HG03521 (cell line): ENCODE measurements at regions not wholly inside any gene's neighbourhood (a gene's known extent, or its start where the extent isn't known, plus 50 kb on each side); places are given as distances from the start of the nearest gene placed in this dataset.
"Not testable (repeated sequence)": the region's sequence is repeated elsewhere in the genome, so short reads cannot be mapped to it uniquely, and the experiment has no call there.

ENCODE experiments used
- ATAC-seq: cut with Tn5 transposase; IDR thresholded peaks from one replicate; pipeline ENCODE4 v1.9.1; 2021; ENCODE audit warnings: mild to moderate bottlenecking, moderate library complexity; ENCODE audit not compliant: unreplicated experiment

DNA sequence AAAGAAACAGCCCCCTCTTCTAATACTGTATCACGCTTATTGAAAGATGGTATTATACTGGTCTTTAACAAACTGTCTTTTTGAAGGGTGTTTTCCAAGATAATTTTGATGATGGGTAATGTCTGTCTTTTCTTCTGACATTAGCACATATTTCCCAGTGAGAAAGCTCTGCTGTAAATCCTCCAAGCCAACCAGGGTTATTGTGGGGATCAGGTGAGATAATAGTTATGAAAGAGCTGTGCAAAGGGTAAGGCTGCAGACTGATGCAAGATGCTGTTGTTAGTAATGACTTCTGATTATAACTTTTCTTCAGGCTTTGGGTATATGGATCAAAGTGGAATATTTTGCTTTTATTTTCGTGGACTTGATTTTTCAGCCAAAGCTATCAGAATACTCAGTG lies 581.7 kb downstream of the REEP3 start:
- ATAC-seq, result no peak

DNA sequence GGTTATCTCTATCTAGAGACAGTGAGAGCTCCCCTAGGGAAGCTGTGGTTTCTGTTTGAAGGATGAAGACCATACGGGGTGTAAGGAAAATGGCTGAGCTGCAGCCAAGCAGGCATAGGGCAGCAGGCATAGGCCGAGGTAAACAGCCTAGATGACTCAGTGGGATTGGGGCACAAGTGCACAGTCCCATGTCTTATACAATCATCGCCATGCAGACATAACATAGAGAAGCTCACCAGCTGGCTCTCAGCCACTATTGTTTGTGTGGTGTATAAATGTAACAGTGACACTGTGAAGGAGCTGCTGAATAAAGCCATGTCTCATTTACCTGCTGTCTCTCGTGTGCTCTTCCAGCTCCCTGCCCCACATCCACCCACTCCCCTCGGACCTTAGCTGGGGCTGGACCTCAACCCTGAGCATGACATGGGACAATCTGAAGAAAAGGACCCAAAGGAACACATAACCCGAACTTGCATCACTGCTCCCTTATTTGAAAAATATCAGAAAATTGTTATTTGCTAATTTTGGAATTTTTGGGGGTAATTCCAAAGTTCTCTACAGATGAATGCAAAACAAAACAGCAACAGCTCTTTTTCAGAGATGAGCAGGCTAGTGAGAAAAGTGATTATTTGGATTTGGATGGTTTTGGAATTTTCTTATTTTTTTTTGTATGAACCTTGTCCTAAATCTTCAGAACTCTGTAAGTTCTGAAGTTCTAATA lies 582.7 kb downstream of the REEP3 start:
- ATAC-seq, result no peak

DNA sequence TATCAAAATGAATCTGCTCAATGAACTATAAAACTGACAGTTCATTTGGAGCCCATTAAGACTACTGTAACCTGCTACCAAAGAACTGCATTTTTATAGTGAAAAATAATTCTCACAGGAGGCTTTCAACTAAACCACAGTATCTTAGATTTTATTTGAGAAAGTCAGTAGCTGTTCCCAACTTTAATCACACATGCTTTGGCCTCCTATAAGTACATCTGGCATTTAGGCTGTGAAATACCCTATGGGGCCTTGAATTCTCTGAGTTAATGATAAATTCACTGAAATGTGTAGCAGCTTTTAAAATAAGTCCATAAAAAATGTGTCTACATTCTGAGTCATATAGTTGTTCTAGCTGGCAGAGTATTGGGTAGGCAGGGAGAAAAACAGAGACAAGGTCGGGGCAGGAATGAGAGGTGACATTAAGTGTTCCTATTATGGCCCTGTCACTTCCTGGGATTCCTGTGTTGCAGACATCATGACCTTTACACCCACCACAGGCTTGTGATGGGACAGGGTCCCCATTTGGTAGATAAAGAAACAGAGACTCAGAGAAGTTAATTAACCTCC lies 588.8 kb downstream of the REEP3 start:
- no peak for ATAC-seq

DNA sequence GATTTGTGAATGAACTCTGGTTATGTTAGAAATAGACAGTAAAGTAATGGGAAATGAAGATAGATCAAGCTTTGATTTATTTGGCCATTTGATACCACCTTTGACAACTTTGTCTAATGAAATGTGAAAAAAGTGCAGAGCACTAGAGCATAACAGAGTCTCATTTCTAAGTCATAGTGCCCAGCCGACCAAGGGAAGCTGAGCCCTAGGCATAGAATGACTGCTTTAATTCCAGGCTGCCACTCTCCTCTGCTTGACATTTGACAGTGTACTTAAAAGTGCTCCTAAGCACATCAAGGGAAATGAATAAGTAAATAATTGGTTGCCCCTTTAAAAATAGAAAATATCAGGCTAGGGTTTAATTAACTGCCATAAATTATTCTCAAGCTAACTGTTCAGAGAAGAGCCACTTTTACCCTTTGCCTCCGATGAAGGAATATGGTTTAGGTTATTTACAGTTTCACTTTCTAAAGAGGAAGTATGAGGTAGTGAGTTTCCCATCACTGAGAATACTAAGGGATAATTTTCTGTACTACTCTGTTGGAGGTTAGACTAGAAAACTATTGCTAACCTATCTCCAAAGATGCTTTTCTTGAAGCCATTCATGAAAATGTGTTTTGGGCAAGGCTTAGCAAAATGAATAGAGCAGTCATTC lies 591.6 kb downstream of the REEP3 start:
- ATAC-seq, result no peak

DNA sequence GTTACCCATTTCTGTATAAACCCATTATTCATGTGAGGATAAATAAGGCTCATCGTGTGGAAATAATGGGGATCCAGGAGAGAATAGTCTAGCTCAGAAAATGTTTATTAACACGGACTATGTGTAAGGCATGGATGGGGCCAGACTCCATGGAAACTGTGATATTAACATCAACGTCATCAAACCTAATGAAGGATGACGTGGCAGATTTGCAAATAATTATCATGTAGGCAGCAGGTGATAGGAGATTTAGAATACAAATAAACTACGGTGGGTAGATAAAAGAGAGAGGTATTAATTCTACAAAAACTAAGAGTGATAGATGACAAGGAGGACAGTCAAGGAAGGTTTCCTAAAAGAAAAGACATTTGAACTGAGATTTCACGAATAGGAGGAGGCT lies 592.2 kb downstream of the REEP3 start:
- no peak for ATAC-seq

GRCh38 chr10:64113792-64114191 lies 592.6 kb downstream of the REEP3 start:
- no peak for ATAC-seq

GRCh38 chr10:64115471-64115870 lies 594.3 kb downstream of the REEP3 start:
- no peak for ATAC-seq

GRCh38 chr10:64115908-64116643 lies 594.9 kb downstream of the REEP3 start:
- no peak for ATAC-seq

DNA sequence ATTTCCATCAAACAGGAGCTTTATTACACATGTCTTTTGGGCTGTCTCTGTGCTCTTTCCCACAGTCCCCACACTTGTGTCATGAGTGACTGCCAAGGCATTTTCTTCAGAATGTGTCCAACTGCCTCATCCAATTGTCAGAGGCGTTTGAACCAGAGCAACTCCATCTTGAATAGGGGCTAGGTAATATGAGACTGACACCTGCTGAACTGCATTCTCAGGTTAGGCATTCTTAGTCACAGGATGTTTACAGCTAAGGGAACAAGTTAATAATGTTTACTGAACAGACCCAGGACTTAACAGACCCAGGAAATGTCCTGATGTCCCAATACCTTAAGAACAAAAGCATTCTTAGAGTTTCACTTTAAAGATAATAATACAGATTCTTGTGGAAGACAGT lies 595.5 kb downstream of the REEP3 start:
- no peak for ATAC-seq

- no peak for ATAC-seq
These were observed 597.5 kb downstream of the REEP3 start for GRCh38 chr10:64118736-64119135.

- ATAC-seq, result not testable (repeated sequence)
These were observed 599.2 kb downstream of the REEP3 start for GRCh38 chr10:64120301-64120980.

GRCh38 chr10:64130152-64130551 lies 609.0 kb downstream of the REEP3 start:
- ATAC-seq, result no peak

- no peak for ATAC-seq
These were observed 613.5 kb downstream of the REEP3 start for GRCh38 chr10:64134676-64135075.

GRCh38 chr10:64142395-64142794 lies 621.2 kb downstream of the REEP3 start:
- ATAC-seq, result no peak

DNA sequence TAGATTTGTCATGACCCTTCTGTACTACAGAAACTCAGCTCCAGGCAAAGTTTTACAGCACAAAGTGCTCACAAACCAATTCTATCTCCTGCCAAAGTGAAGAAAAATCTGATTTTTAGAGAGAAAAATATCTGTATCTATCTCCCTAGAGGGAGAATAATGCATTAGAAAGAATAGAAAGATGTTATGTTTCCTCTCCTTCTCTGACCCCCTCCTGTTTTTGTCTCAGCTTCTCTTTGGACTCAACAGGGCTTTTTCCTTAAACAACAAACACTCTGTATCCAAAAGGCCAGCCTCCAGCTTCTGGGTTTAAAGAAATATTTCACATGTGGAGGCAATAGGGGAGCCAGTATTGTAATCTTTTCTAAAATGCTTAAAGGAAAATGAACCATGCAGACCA lies 627.4 kb downstream of the REEP3 start:
- ATAC-seq, result no peak

DNA sequence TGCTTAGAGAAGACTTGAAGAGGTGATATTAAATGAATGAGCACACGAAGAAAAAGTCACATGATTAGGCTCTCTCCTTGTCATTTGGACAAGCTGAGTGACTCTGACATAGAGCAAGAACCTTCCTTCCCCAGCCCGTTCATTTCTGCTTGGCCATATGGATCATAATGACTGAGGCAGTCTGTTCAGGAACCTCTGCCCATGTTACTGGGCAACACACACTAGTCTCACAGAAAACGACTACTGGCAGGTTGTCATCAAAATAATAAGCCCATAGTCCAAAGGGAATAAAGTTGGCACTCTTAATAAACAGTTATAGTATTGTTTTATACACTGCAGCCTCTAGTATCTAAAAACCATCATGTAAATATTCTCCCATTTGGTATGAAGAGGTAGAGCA lies 635.0 kb downstream of the REEP3 start:
- no peak for ATAC-seq

GRCh38 chr10:64158551-64158950 lies 637.4 kb downstream of the REEP3 start:
- no peak for ATAC-seq

GRCh38 chr10:64159910-64160872 lies 639.0 kb downstream of the REEP3 start:
- ATAC-seq, result no peak

DNA sequence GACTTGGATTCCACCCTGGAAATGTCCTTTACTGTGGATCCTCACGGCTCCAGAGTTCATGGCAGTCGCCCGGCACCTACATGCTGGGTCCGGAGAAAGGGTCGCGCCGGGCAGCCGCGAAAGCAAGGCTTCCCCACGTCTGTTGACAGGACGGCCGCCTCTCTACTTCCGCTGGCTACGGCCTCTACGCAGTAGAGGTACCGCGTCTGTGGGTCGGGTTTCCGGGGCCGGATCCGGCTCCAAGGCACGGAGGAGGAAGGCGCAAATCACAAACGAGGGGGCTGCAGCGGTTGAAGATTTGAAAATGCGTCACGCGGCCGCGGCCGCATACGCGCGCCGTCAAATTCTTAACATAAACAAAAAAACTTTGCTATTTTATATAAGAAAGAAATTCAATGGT lies 649.6 kb downstream of the REEP3 start:
- ATAC-seq, result no peak

DNA sequence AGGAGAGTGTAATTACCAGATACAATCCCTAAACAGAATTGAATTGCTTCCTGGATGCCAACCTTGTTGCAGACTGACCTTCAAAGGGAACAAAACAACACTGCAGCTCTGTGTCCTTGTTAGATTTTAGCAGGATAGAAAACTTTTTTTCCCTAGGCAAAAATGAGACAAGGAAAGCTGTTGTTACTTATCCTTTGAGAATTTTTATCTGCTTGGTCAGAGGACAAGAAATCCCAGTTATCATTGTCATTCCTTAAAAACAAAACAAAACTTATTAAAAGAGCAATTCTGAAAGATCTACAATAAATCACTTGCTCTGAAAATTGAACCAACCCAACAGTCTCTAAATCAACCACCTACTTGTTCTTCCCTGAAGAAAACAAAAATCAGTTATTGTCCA lies 652.6 kb downstream of the REEP3 start:
- ATAC-seq, result no peak
